A673 (cell line): ENCODE measurements at regions not wholly inside any gene's neighbourhood (a gene's known extent, or its start where the extent isn't known, plus 50 kb on each side); places are given as distances from the start of the nearest gene placed in this dataset.

Experiments
- CTCF ChIP-seq: fragments of 300-800, 200-600 bp; sonication (generic); conservative IDR thresholded peaks from 2 replicates; pipeline ENCODE4 v1.5.1; 2017; ENCODE audit warnings: low read depth, mild to moderate bottlenecking, antibody characterized with exemption, low read length, moderate library complexity, mixed read lengths
- EZH2 ChIP-seq: fragments of 200-600 bp; sonication (generic); IDR thresholded peaks from 2 replicates; pipeline ENCODE4 v1.6.1; 2017; ENCODE audit warnings: borderline replicate concordance, low read depth, mild to moderate bottlenecking, mixed read lengths, antibody characterized with exemption, low read length; ENCODE audit not compliant: poor library complexity, severe bottlenecking

GRCh38 chr14:62301080-62301479, 538.9 kb downstream of the SNAPC1 start:
- TF ChIP-seq CTCF (no peak), EZH2 (no peak)
